EL (cell line): ENCODE measurements at regions not wholly inside any gene's neighbourhood (a gene's known extent, or its start where the extent isn't known, plus 50 kb on each side); places are given as distances from the start of the nearest gene placed in this dataset.

ENCODE experiments used
- DNase-seq: peaks from one replicate; pipeline ENCODE4 v3.0.0-alpha.2; 2016

GRCh38 chr6:169988769-169989550 is 237.5 kb downstream of the ERMARD start:
- no peak for DNase-seq

- DNase-seq, result no peak
Measured at GRCh38 chr6:169986848-169987498, 235.6 kb downstream of the ERMARD start.

GRCh38 chr6:169986171-169986847 is 234.9 kb downstream of the ERMARD start:
- DNase-seq, result no peak

- no peak for DNase-seq
Measured at GRCh38 chr6:169985121-169986015, 233.9 kb downstream of the ERMARD start.

GRCh38 chr6:169984181-169985120 is 233.0 kb downstream of the ERMARD start:
- no peak for DNase-seq

GRCh38 chr6:169983651-169984050 is 232.2 kb downstream of the ERMARD start:
- DNase-seq, result no peak

GRCh38 chr6:169982461-169983386 is 231.3 kb downstream of the ERMARD start:
- no peak for DNase-seq

GRCh38 chr6:169981969-169982368 is 230.5 kb downstream of the ERMARD start:
- DNase-seq, result no peak

GRCh38 chr6:169981568-169981967 is 230.1 kb downstream of the ERMARD start:
- no peak for DNase-seq

GRCh38 chr6:169980826-169981450 is 229.5 kb downstream of the ERMARD start:
- no peak for DNase-seq

GRCh38 chr6:169979873-169980432 is 228.5 kb downstream of the ERMARD start:
- DNase-seq, result no peak

GRCh38 chr6:169978615-169979161 is 227.3 kb downstream of the ERMARD start:
- no peak for DNase-seq

GRCh38 chr6:169977434-169978265 is 226.2 kb downstream of the ERMARD start:
- no peak for DNase-seq

- no peak for DNase-seq
Measured at GRCh38 chr6:169976301-169977081, 225.1 kb downstream of the ERMARD start.

GRCh38 chr6:169975701-169976100 is 224.3 kb downstream of the ERMARD start:
- DNase-seq, result no peak

- no peak for DNase-seq
Measured at GRCh38 chr6:169975286-169975685, 223.9 kb downstream of the ERMARD start.

GRCh38 chr6:169974663-169975062 is 223.2 kb downstream of the ERMARD start:
- no peak for DNase-seq
